ENCODE measurements at regions not wholly inside any gene's neighbourhood (a gene's known extent, or its start where the extent isn't known, plus 50 kb on each side); places are given as distances from the start of the nearest gene placed in this dataset.

- H3K9me3 ChIP-seq (ENCODE audit: low read length): no peaks in the 10 kb centered on the region
- H3K9ac ChIP-seq (ENCODE audit: low read length): no peak overlapping the region
- H3K36me3 ChIP-seq (ENCODE audit: insufficient read depth, low read length): no peaks in the 10 kb centered on the region
- TF ChIP-seq, protein P1, sequence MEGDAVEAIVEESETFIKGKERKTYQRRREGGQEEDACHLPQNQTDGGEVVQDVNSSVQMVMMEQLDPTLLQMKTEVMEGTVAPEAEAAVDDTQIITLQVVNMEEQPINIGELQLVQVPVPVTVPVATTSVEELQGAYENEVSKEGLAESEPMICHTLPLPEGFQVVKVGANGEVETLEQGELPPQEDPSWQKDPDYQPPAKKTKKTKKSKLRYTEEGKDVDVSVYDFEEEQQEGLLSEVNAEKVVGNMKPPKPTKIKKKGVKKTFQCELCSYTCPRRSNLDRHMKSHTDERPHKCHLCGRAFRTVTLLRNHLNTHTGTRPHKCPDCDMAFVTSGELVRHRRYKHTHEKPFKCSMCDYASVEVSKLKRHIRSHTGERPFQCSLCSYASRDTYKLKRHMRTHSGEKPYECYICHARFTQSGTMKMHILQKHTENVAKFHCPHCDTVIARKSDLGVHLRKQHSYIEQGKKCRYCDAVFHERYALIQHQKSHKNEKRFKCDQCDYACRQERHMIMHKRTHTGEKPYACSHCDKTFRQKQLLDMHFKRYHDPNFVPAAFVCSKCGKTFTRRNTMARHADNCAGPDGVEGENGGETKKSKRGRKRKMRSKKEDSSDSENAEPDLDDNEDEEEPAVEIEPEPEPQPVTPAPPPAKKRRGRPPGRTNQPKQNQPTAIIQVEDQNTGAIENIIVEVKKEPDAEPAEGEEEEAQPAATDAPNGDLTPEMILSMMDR (IDR thresholded peaks at IDR 0.05; ENCODE audit: low read length): no peak
- TF ChIP-seq EZH2 (IDR thresholded peaks at IDR 0.05; ENCODE audit: borderline replicate concordance, low read length): no peak
- H3K4me2 ChIP-seq (ENCODE audit: low read length): no peak overlapping the region
- H3F3A ChIP-seq (ENCODE audit: insufficient read depth, low read length): no peaks in the 10 kb centered on the region
- H3K27me3 ChIP-seq (ENCODE audit: insufficient read depth, low read length): no peaks in the 10 kb centered on the region
- no peak overlapping the region for H3K27ac ChIP-seq (ENCODE audit: low read depth, low read length, poor library complexity, severe bottlenecking)
- no peaks in the 10 kb centered on the region for H3K9me2 ChIP-seq (ENCODE audit: low read depth, low read length)
- no peak overlapping the region for H2AFZ ChIP-seq (ENCODE audit: low read length)
- H3K4me1 ChIP-seq (ENCODE audit: insufficient read depth, low read length, severe bottlenecking): no peaks in the 10 kb centered on the region
- H3K79me2 ChIP-seq (ENCODE audit: insufficient read depth, low read length): no peaks in the 10 kb centered on the region
- H3K4me3 ChIP-seq (ENCODE audit: low read depth, low read length, poor library complexity, severe bottlenecking): no peak overlapping the region
- H4K20me1 ChIP-seq (ENCODE audit: insufficient read depth, low read length): no peaks in the 10 kb centered on the region
Observed at GRCh38 chr7:116332766-116333165, 122.4 kb downstream of the TES start.

- Histone ChIP-seq H3K79me2 (ENCODE audit: insufficient read depth, low read length) (no peaks in the 10 kb centered on the region), H3K27ac (ENCODE audit: low read depth, low read length, poor library complexity, severe bottlenecking) (no peak overlapping the region), H3K9me2 (ENCODE audit: low read depth, low read length) (no peaks in the 10 kb centered on the region), H3K9me3 (ENCODE audit: low read length) (no peaks in the 10 kb centered on the region), H3K36me3 (ENCODE audit: insufficient read depth, low read length) (no peaks in the 10 kb centered on the region), H3F3A (ENCODE audit: insufficient read depth, low read length) (no peaks in the 10 kb centered on the region), H4K20me1 (ENCODE audit: insufficient read depth, low read length) (no peaks in the 10 kb centered on the region), H2AFZ (ENCODE audit: low read length) (no peak overlapping the region), H3K4me2 (ENCODE audit: low read length) (no peak overlapping the region), H3K9ac (ENCODE audit: low read length) (no peak overlapping the region), H3K27me3 (ENCODE audit: insufficient read depth, low read length) (no peaks in the 10 kb centered on the region), H3K4me1 (ENCODE audit: insufficient read depth, low read length, severe bottlenecking) (no peaks in the 10 kb centered on the region), H3K4me3 (ENCODE audit: low read depth, low read length, poor library complexity, severe bottlenecking) (no peak overlapping the region)
- TF ChIP-seq EZH2 (IDR thresholded peaks at IDR 0.05; ENCODE audit: borderline replicate concordance, low read length): no peak
Observed at GRCh38 chr7:116334555-116334954, 124.2 kb downstream of the TES start.

- TF ChIP-seq EZH2 (IDR thresholded peaks at IDR 0.05; ENCODE audit: borderline replicate concordance, low read length): no peak
- TF ChIP-seq, protein P1 (IDR thresholded peaks at IDR 0.05; ENCODE audit: low read length): no peak
- Histone ChIP-seq H3K4me3 (ENCODE audit: low read depth, low read length, poor library complexity, severe bottlenecking) (no peak overlapping the region), H3K4me2 (ENCODE audit: low read length) (no peak overlapping the region), H3K4me1 (ENCODE audit: insufficient read depth, low read length, severe bottlenecking) (no peaks in the 10 kb centered on the region), H3F3A (ENCODE audit: insufficient read depth, low read length) (no peaks in the 10 kb centered on the region), H3K27me3 (ENCODE audit: insufficient read depth, low read length) (0 out of 2 replicates have a peak, but pooled peaks cover 5% of the 10 kb centered on the region), H3K9me3 (ENCODE audit: low read length) (no peaks in the 10 kb centered on the region), H3K27ac (ENCODE audit: low read depth, low read length, poor library complexity, severe bottlenecking) (no peak overlapping the region), H2AFZ (ENCODE audit: low read length) (no peak overlapping the region), H4K20me1 (ENCODE audit: insufficient read depth, low read length) (no peaks in the 10 kb centered on the region), H3K9me2 (ENCODE audit: low read depth, low read length) (no peaks in the 10 kb centered on the region), H3K79me2 (ENCODE audit: insufficient read depth, low read length) (no peaks in the 10 kb centered on the region), H3K9ac (ENCODE audit: low read length) (no peak overlapping the region), H3K36me3 (ENCODE audit: insufficient read depth, low read length) (no peaks in the 10 kb centered on the region)
Observed at GRCh38 chr7:116337018-116337417, 126.7 kb downstream of the TES start.

- no peaks in the 10 kb centered on the region for H4K20me1 ChIP-seq (ENCODE audit: insufficient read depth, low read length)
- H3K9me2 ChIP-seq (ENCODE audit: low read depth, low read length): no peaks in the 10 kb centered on the region
- H3K79me2 ChIP-seq (ENCODE audit: insufficient read depth, low read length): no peaks in the 10 kb centered on the region
- no peak overlapping the region for H3K27ac ChIP-seq (ENCODE audit: low read depth, low read length, poor library complexity, severe bottlenecking)
- H3K9ac ChIP-seq (ENCODE audit: low read length): no peak overlapping the region
- no peak overlapping the region for H3K4me3 ChIP-seq (ENCODE audit: low read depth, low read length, poor library complexity, severe bottlenecking)
- H2AFZ ChIP-seq (ENCODE audit: low read length): no peak overlapping the region
- no peaks in the 10 kb centered on the region for H3K4me1 ChIP-seq (ENCODE audit: insufficient read depth, low read length, severe bottlenecking)
- no peak overlapping the region for H3K4me2 ChIP-seq (ENCODE audit: low read length)
- no peak for TF ChIP-seq EZH2 (IDR thresholded peaks at IDR 0.05; ENCODE audit: borderline replicate concordance, low read length)
- TF ChIP-seq, protein P1 (IDR thresholded peaks at IDR 0.05; ENCODE audit: low read length): no peak
- 0 out of 2 replicates have a peak, but pooled peaks cover 5% of the 10 kb centered on the region for H3K27me3 ChIP-seq (ENCODE audit: insufficient read depth, low read length)
- H3K9me3 ChIP-seq (ENCODE audit: low read length): no peaks in the 10 kb centered on the region
- H3K36me3 ChIP-seq (ENCODE audit: insufficient read depth, low read length): no peaks in the 10 kb centered on the region
- H3F3A ChIP-seq (ENCODE audit: insufficient read depth, low read length): no peaks in the 10 kb centered on the region
Observed at GRCh38 chr7:116337800-116338199, 127.5 kb downstream of the TES start.
